LoVo (cell line): ENCODE measurements at regions not wholly inside any gene's neighbourhood (a gene's known extent, or its start where the extent isn't known, plus 50 kb on each side); places are given as distances from the start of the nearest gene placed in this dataset.
A peak's percentile ranks its signal among the peaks of the same experiment; 100 is the strongest.
"Not testable (repeated sequence)": the region's sequence is repeated elsewhere in the genome, so short reads cannot be mapped to it uniquely, and the experiment has no call there.

Experiments used
- DNase-seq: peaks from one replicate; pipeline ENCODE4 v3.0.0-alpha.2; 2016; ENCODE audit warnings: low spot score

DNA sequence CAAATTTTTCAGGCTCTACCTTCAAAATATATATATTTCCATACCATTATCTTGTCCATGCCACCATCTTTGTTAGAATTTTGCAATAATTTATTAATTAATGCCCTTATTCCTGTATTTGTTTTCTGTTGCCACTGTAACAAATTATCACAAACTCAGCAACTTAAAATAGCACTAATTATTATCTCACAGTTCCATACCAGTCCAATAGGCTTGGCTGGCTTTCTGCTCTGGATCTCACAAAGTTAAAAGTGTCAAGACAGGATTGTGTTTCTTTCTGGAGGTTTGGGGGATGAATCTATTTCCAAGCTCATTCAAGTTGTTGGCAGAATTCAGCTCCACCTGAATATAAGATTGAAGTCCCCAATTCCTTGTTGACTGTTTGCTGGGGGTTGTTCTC, 58.6 kb upstream of the SLC38A4 start:
- DNase-seq: no peak

DNA sequence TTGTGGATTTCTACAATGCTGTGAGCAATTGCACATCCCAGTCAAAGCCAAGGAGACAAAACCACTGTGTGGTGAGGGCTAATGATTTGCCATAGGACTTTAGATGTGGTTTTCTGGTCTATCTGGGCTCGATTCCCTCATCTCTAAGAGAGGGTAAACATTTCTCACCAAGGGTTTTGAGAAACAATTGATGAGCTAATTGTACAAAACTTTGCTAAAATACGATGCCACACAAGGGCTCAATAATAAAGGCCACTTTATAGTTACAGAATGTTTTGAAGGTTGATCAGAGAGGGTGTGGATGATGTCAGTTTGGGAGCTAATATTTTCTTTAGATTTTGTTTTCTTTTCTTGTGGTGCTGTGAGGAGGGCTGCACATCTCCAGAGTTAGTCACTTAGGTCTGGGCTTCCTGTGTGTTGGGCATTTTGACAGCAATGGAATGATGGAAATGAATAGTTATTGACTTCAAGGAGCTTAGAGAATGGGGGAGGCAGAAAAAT, 60.8 kb upstream of the SLC38A4 start:
- DNase-seq: no peak

DNA sequence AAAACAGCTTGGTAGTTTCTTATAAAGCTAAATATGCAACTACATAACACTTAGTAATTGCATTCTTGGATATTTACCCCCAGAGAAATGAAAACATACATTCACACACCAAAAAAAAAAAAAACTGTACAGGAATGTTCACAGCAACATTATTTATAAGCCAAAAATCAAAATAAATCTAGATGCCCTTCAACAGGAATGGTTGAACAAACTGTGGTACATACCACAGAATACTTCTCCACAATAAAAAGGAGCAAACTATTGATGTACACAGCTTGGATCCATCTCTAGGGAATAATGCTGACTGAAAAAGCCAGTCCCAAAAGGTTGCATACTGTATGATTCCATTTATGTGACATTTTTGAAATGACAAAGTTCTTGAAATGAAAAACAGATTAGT, 62.1 kb upstream of the SLC38A4 start:
- DNase-seq: no peak

DNA sequence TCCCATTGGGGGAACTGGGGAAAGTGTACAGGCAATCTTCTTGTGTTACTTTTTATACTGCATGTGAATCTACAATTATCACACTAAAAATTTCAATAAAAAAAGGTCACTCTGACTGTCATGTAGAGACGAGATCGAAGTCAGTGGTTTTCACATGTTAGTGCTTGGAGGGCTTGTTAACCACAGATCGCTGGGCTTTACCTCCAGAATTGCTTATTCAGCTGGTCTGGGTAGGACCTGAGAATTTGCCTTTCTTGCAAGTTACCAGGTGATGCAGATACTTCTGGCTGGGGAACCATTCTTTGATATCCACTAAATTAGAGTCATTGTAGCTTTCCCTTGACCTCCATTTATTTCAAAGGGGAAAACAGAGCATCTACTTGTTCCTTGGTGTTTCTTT, 62.8 kb upstream of the SLC38A4 start:
- no peak for DNase-seq

DNA sequence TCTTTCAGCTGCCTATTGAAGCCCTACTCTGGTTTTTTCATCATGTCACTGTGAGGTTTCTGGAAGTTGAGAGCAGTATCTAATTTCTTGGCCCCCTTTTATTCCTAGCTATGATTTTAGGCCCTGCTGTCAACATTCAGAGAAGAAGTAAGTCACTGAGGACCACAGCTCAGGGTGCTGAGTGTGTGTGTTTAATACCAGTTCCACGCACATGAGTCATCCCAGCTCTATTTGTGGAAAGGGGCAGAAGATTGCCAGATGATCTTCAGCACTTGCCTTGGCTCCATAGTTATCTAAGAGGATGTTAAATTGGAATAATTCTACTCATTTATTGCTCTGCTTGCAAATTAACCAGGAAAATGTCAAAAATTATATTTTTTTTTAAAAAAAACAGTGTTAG, 65.5 kb upstream of the SLC38A4 start:
- DNase-seq: no peak

DNA sequence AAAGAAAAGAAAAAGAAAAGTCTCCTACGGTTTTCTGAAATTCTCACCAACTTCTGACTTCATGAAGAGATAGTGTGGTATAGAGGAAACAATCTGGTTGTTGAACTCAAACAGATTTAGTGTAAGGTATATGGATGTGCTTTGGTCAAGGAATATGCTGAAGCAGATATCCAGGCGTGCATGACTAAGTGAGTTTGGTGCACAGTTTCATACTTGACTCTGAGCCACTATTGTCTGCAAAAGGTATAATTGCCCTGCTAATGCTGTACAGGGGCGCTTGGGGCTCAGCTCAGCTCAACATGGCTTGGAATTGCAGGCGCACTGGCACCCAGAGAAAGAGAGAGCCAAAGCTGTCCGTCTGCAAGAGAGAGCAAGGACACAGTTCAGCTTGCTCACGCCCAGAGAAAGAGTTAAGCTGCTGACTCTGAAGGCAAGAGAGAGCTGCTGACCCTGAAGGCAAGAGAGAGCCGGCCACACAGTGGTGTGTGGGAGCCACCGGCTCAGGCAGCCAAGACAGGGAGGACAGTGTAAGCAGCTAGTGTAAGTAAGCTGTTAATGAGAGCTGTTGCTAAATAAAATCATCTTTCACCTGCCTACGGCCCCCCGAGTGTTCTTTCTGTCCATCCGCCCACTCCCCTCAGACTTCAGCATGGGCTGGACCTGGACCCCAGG, 66.4 kb upstream of the SLC38A4 start:
- DNase-seq: no peak

DNA sequence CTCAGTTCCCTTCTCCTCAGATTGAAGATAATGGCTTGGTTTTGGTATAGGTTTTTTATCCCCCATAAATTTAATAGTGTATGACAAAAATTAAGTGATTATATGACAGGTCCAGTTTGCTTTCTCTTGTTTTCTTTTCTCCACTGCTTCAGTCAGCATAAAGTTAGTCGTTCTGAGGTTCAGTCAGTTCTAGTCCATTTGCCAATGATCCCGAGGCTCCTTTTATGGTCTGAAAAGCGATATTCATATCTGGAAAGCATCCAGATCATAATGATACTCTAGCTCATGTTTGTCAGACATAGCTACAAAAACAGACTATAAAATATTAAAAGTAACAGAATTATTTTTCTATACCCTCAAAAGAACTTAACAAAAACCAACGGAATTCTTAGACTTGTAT, 67.1 kb upstream of the SLC38A4 start:
- DNase-seq: no peak

DNA sequence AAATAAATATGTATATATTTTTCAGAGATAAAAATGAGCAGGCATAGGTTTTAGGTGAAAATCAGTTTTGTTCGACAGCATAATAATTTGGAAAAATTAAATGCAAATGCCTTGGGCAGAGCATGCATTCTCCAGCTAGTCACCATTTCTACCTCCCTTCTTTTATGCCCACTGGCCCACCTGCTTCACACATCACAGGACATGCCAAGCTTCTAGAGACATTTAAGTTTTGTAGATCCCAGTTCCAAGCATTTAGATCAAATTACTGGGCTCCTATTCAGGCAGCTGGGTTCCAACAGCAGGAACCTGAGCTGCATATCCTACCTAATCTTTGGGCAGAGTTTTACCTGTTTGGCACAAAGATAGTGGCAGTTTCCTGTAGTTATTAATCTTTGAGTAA, 67.6 kb upstream of the SLC38A4 start:
- no peak for DNase-seq

DNA sequence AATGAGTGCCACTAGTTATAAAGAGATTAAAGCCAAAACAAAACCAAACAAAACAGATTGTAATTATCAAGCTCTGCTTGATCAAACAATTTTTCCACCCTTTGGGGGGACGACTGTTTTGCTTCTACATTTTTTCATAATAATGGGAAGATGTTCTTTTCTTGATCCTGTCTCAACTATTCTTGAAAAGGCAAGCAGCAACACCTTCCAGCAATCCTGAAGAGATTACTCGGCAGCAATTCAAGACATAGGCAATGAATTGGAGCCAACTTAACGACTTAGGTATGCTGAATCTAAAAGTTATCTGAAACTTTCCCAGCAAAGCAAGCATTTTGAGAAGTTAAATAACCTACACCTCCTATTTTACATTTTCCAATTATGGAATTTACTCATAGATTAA, 69.9 kb upstream of the SLC38A4 start:
- no peak for DNase-seq

DNA sequence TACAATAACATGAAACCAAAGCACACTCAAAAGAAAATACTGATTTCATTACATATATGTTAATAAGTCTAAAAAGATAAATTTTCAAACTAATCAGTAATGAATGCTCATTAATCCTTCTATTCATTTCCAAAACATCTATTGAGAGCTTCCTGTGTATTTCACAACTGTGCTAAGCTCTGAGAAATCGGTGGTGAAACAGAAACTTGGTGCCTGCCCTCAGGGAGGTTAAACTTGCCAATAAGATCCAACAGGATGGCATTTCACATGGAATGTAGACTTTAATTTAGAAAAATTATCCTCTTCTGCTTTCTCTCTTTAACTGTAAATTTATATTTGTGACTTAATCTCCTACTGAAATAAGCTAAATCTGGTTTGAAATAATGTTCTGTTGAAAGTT, 70.9 kb upstream of the SLC38A4 start:
- DNase-seq: no peak

DNA sequence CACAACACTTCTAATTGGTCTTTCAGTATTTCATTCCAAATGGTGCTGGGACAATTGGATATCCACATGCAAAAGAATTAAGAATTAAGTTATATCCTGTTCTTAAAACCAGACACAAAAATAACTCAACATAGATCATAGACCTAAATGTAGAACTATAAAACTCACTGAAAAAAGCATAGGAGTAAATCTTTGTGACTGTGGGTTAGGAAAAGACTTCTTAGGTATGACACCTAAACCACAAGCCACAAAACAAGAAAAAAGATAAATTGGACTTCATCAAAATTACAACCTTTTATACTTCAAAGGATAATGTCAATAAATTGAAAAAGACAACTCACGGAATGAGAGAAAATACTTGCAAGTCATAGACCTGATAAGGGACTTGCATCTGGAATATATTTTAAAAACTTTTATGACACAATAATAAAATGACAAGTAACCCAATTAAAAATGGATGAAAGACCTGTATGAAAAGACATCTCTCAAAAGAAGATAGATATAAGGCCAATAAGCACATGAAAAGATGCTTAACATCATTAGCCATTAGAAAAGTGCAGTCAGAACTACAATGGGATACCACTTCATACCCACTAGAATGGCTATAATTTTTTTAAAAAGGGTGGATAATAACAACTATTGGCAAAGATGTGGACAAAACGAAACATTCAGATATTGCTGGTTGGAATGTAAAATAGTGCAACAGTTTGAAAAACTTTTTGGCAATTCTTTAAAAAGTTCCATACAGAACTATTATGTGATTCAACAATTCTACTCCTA, 72.5 kb upstream of the SLC38A4 start:
- no peak for DNase-seq

DNA sequence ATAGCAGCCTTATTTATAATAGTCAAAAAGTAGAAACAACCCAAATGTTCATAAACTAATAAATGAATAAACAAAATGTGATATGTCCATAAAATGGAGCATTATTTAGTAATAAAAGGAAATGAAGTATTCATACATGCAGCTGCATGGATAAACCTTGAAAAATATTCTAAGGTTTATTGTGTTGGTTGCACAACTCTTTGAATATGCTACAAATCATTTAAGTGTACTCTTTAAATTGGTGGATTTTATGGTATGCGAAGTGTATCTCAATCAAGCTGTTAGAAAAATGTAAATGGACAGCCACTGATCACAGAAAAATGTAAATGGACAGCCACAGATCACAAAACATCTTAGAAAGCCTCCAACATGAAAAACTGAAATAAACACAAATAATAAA, 73.2 kb upstream of the SLC38A4 start:
- DNase-seq: no peak

DNA sequence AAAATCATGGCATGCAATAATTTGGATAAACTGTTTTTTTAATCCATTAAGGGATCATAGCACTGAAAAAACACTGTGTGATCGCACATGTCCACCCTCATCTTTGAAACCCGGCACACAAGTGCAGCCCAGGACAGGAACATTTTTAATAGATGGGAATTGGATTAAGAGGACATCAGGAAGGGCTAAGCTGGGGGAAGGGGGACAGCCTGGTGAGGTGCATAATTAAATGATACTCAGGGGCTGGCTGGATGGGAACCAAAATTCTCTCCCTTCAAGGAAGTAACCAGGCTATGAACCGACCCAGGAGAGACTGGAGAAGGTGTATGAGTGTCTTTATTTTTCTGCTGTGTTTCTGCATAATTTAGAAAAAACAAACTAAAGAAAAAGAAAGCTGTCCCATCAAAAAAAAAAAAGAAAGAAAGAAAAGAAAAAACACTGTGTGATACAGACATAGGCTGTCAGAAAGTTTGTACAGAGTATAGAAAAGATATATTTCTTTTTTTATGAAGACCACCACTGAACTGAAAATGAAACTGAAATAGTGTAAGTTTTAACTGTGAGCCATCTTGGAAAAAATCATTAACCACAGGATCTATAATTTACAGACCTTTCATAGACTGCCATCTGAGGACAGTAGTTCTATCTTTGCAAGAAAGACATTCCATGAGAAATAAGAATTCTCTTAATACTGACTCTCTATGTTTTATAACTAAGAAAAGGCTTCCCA, 75.1 kb upstream of the SLC38A4 start:
- no peak for DNase-seq

DNA sequence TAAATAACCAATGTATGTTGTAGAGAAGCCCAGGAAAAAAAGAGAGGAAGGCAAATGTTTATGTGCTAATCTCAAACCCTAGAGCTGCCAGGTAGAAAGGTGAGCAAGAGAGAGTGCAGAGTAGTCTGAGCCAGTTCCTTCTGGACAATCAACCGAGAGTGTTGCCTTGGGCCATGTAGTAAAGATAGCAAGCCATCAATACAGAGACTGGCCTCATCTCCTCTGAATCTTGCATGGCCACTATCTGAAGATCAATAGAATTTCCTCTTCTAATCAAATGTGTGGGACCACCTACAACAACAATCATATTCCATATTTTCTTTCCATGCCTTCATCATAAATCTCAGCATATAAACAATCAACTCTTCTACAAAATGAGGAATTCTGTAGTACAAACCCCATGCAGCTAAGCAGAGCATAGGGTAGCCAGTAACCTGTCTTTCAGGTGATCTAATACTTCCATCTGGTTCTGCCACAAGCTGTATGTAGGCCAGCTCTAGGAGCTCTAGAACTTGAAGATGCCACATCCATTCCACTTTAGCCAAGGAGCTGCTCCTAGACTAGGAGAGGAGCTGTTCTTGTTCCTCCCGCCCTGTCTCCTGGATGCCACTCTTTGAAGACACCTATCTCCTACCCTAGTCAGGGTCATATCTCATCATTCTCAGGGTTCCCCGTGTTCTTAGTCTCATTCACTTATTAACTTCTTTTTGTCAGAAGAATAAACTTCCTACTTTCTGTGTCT, 75.8 kb upstream of the SLC38A4 start:
- DNase-seq: no peak

DNA sequence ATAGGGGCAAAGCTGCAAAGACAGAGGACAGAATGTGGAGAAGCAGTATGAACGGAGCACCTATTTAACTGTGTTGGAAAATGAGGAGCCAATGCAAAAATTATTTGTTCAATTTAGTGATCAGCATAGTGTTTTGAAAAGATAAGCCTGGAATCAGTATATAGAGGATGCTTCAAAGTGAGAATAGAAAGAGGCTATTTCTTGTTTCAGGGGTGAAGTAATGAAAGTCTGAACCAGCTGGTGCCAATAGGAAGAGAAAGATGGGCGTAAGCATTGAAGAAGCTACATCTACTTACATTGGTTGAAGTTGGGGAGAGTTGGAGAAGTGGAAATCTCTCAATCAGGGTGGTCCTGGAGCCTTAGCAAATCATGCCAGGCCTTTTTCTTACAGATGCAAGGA, 77.3 kb upstream of the SLC38A4 start:
- DNase-seq: no peak

DNA sequence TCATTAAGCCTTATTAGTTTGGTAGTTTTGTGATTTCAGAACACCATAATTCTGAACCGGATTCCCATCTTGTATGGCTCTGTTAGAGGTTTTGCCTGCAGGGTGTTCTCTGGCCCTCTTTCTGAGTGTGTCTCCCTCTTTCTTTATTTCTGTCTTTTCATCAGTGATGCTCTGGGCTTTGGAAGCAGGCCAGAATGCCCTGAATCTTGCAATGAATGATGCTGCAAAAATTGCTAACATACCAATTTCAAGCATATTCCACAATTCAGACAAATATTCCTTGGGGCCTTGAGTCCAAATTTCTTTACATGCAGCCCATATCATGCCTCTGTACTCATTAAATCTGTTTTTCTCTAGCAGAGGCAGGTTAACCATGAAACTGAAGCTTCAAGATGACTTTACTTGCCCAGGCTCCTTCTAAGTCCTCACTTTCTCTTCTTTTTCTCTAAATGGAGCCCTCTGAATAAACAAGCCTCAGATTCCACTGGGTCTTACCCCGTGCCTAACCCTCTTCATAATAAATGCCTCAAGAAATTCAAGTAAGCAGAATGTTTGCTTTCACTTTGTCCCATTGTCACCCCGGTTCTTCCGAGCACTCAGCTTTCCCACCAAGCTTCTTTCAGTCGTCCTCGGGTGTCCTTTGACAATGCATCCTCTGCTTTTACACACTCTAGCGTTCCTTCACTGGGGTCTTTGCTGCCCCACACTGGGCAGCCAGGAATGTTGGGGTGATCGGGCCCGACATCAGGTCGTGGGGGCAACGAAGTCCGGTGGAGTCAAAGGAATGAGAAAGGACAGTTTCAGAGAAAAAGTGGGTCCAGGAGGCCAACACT, 78.8 kb upstream of the SLC38A4 start:
- no peak for DNase-seq

DNA sequence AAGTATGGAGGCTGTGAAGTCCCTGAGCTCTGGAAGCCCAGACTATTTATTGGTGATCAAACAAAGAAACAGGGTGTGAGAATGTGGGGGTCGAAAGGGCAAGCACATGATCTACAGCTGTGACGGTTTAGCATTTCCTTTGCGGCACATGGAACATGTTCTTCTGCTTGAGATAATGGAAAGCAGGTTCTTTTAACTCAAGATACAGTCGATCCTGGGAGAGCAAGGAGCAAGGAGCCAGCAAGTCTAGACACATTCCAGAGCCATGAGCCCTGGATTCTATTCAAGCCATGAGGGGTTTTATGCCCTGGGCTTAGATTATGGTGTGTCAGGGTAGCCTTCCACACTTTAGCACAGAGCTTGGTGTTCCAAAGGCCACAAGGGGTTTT, 79.4 kb upstream of the SLC38A4 start:
- not testable (repeated sequence) for DNase-seq

DNA sequence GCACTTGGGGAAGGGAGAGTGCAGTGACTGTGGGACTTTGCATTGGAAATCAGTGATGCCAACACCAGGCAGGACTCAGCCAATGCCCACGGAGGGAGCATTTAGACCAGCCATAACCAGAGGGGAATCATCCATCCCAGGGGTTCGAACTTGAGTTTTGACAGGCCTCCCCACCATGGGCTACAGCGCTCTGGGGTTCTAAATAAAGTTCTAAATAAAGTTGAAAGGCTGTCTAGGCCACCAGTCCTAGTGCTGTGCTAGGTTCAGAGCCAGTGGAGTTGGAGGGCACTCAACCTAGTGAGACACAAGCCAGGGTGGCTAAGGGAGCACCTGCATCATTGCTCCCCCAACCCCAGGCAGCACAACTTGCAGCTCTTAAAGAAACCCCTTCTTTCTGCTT, 82.0 kb upstream of the SLC38A4 start:
- DNase-seq: no peak

DNA sequence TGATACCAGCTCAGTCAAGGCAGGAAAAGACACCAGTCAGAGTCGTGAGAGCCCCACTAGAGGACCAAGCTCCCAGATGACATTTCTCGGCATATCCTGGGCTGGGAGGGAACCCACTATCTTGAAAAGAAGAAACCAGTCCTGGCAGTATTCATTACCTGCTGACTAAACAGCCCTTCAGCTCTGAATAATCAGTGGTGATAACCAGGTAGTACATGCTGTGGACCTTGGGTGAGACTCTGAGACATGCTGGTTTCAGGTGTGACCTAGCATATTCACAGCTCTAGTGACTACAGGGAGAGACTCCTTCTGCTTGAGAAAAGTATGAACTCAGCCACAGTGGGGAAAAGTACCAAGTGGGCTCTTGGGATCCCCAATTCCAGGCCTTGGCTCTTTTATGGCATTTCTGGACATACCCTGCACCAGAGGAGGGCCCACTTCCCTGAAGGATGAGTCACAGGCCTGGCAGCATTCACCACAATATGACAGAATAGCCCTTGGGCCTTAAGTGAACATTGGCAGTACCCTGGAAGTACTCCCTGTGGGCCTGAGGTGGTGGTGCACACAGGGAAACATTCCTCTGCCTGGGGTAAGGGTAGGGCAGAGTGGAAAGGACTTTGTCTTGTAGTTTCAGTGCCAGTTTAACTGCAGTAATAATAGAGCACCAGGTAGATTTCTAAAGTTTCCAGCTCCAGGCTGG, 82.6 kb upstream of the SLC38A4 start:
- DNase-seq: peak; percentile 18

DNA sequence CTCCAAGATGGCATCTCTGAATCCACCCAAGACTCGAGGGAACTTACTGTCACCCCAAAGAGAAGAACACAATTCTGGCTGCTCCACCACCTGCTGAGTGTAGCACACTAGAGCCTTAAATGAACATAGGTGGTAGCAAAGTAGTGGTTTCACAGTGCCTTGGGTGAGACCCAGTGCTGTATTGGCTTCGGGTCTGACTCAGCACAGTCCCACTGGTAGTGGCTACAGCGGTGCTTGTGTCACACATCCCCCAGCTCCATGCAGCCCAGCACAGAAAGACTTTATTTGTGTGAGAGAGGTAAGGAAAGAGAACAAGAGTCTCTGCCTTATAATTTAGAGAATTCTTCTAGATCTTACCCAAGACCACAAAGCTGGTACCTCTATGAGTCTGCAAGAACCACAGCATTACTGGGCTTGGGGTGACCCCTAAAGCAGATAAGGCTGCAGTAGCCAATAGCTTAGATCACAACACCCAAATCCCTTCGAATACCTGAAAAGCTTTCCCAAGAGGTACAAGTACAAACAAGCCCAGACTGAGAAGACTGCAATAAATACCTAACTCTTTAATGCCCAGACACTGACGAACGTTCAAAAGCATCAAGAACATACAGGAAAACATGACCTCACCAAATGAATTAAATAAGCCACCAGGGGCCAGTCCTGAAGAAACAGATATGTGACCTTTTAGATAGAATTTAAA, 83.3 kb upstream of the SLC38A4 start:
- no peak for DNase-seq
